ENCODE measurements at regions not wholly inside any gene's neighbourhood (a gene's known extent, or its start where the extent isn't known, plus 50 kb on each side); places are given as distances from the start of the nearest gene placed in this dataset.

- Histone ChIP-seq H3K4me2 (peak overlapping the region; percentile 60), H3F3A (replicated peaks; ENCODE audit: insufficient read depth) (peaks cover 22% of the 10 kb centered on the region), H3K9ac (peak overlapping the region; percentile 29; the same call in 1 of the 2 replicates), H3K4me1 (ENCODE audit: control insufficient read depth in 1 of 2, insufficient read depth in 2 of 2, low read depth in 1 of 2, low read length in 1 of 2) (peaks cover 19 to 36% of the 10 kb centered on the region in 2 experiments), H3K9me2 (no peaks in the 10 kb centered on the region), H3K36me3 (replicated peaks in 1 of 2; ENCODE audit: control insufficient read depth in 1 of 2, insufficient read depth in 2 of 2, low read length in 1 of 2) (no peaks in the 10 kb centered on the region), H4K20me1 (ENCODE audit: insufficient read depth) (no peaks in the 10 kb centered on the region), H3K79me2 (ENCODE audit: insufficient read depth) (no peaks in the 10 kb centered on the region), H3K4me3 (ENCODE audit: low read depth in 2 of 2, low read length in 1 of 2) (no peak overlapping the region; a peak in 1 of 4 replicates), H3K27ac (ENCODE audit: low read depth in 2 of 2, low read length in 1 of 2) (peak overlapping the region; percentile 73 to 83), H2AFZ (ENCODE audit: low read depth) (peak overlapping the region; percentile 85; the same call in 1 of the 2 replicates), H3K27me3 (ENCODE audit: insufficient read depth) (no peaks in the 10 kb centered on the region), H3K9me3 (no peaks in the 10 kb centered on the region)
- DNase-seq, result peak; percentile 41
- WGBS (ENCODE audit: low lambda C conversion rate), result 0% methylated on average over 2 of the region's 5 CpGs
- CTCF ChIA-PET, result interaction anchor here (1.6 to 3.1 kb wide), 2 partner anchors 9 to 12 kb away, joined by 5 to 10 read pairs; no protein-coding TSS in a partner anchor
- POLR2A ChIA-PET, result interaction anchor here (0.7 kb wide), 1 partner anchor 61 kb away, joined by 3 read pairs; no protein-coding TSS in a partner anchor
- no peak for TF ChIP-seq TAF1 (IDR thresholded peaks at IDR 0.05; ENCODE audit: borderline replicate concordance, low read depth, low read length)
- peak; percentile 69 for TF ChIP-seq GATA2 (CRISPR knock-in tag; IDR thresholded peaks at IDR 0.05)
- no peak for TF ChIP-seq IRF3 (IDR thresholded peaks at IDR 0.05; ENCODE audit: low read depth, low read length)
- TF ChIP-seq PBX3 (IDR thresholded peaks at IDR 0.05), result peak; percentile 84
- 0 out of 2 replicates have a peak, but pooled peaks have one; percentile 34 for TF ChIP-seq MXI1 (IDR thresholded peaks at IDR 0.05; ENCODE audit: low read depth, low read length)
- TF ChIP-seq SMC3 (IDR thresholded peaks at IDR 0.05; ENCODE audit: low read depth, low read length), result no peak
- no peak for TF ChIP-seq USF2 (IDR thresholded peaks at IDR 0.05; ENCODE audit: borderline replicate concordance, low read depth, low read length)
- peak in 1 of 2 experiments; percentile 80; a peak in 1 of 4 replicates for TF ChIP-seq EP300 (IDR thresholded peaks at IDR 0.05; ENCODE audit: borderline replicate concordance in 1 of 2, low read depth in 1 of 2, low read length in 1 of 2)
- TF ChIP-seq SIN3A (IDR thresholded peaks at IDR 0.05; ENCODE audit: borderline replicate concordance, low read depth, low read length), result no peak
- no peak for TF ChIP-seq REST (IDR thresholded peaks at IDR 0.05; ENCODE audit: low read depth, low read length)
- TF ChIP-seq EZH2phosphoT487 (IDR thresholded peaks at IDR 0.05; ENCODE audit: borderline replicate concordance, low read depth), result no peak
- no peak for TF ChIP-seq RAD21 (IDR thresholded peaks at IDR 0.05; ENCODE audit: low read length)
- peak; percentile 78 for TF ChIP-seq FOSL2 (IDR thresholded peaks at IDR 0.05; ENCODE audit: borderline replicate concordance, low read depth)
- peak; percentile 80 for TF ChIP-seq TEAD4 (IDR thresholded peaks at IDR 0.05; ENCODE audit: borderline replicate concordance, insufficient read depth)
- peak; percentile 71; the same call in 1 of the 2 replicates for TF ChIP-seq MEF2A (IDR thresholded peaks at IDR 0.05; ENCODE audit: borderline replicate concordance, low read depth)
- TF ChIP-seq CTCF (IDR thresholded peaks at IDR 0.05), result no peak
- TF ChIP-seq FOXJ3 (CRISPR knock-in tag; IDR thresholded peaks at IDR 0.05), result no peak
- no peak for TF ChIP-seq USF1 (IDR thresholded peaks at IDR 0.05; ENCODE audit: borderline replicate concordance, low read depth)
- TF ChIP-seq FOXM1 (IDR thresholded peaks at IDR 0.05; ENCODE audit: low read depth), result 0 out of 2 replicates have a peak, but pooled peaks have one; percentile 37
- peak; percentile 73 for TF ChIP-seq NFIC (IDR thresholded peaks at IDR 0.05; ENCODE audit: borderline replicate concordance)
- TF ChIP-seq TCF12 (IDR thresholded peaks at IDR 0.05), result peak; percentile 95
- TF ChIP-seq JUND (IDR thresholded peaks at IDR 0.05), result peak; percentile 79
- no peak for TF ChIP-seq RFX5 (IDR thresholded peaks at IDR 0.05; ENCODE audit: low read length)
These were observed 172.7 kb upstream of the LNX1 start for GRCh38 chr4:53763813-53764597.
